ENCODE measurements at regions not wholly inside any gene's neighbourhood (a gene's known extent, or its start where the extent isn't known, plus 50 kb on each side); places are given as distances from the start of the nearest gene placed in this dataset.

GRCh38 chr3:75176937-75177336 lies 487.2 kb upstream of the FRG2C start:
- Histone ChIP-seq H3K14ac (replicated peaks; ENCODE audit: low read depth, low read length) (no peak overlapping the region), H4K20me1 (ENCODE audit: insufficient read depth, low read length) (no peaks in the 10 kb centered on the region), H3K4me2 (ENCODE audit: low read depth, low read length) (no peak overlapping the region), H4K91ac (ENCODE audit: insufficient read depth, low read depth, low read length) (no peak overlapping the region), H2AK9ac (replicated peaks; ENCODE audit: low read depth, low read length, poor library complexity) (no peak overlapping the region), H3K4ac (ENCODE audit: low read depth, low read length) (no peak overlapping the region), H4K5ac (ENCODE audit: low read depth, low read length) (no peak overlapping the region), H4K8ac (ENCODE audit: low read depth in 2 of 2, low read length in 2 of 2) (no peak overlapping the region), H3K4me3 (ENCODE audit: insufficient read depth, low read depth, low read length) (no peak overlapping the region), H3K79me1 (ENCODE audit: low read depth in 1 of 2, low read length in 2 of 2) (no peaks in the 10 kb centered on the region), H3K27me3 (ENCODE audit: control insufficient read depth, insufficient read depth, low read length) (no peaks in the 10 kb centered on the region), H3K9me3 (ENCODE audit: control insufficient read depth, insufficient read depth, low read length) (no peaks in the 10 kb centered on the region), H2BK20ac (ENCODE audit: low read depth, low read length) (no peak overlapping the region), H2BK120ac (ENCODE audit: low read depth, low read length) (no peak overlapping the region), H2AFZ (replicated peaks; ENCODE audit: low read length, poor library complexity) (no peak overlapping the region), H3K27ac (ENCODE audit: insufficient read depth, low read length) (no peak overlapping the region), H3K56ac (ENCODE audit: extremely low read depth, insufficient read depth, low read length) (no peak overlapping the region), H3K9me1 (ENCODE audit: insufficient read depth, low read length) (no peaks in the 10 kb centered on the region), H2AK5ac (ENCODE audit: low read depth, low read length) (no peak overlapping the region), H2BK5ac (ENCODE audit: low read depth, low read length, poor library complexity, severe bottlenecking) (no peak overlapping the region), H3K9ac (ENCODE audit: low read depth, low read length) (no peak overlapping the region), H3K23ac (ENCODE audit: low read depth, low read length) (no peak overlapping the region), H3K18ac (ENCODE audit: low read depth, low read length) (no peak overlapping the region), H3K4me1 (ENCODE audit: control insufficient read depth, insufficient read depth, low read length) (no peaks in the 10 kb centered on the region), H2BK15ac (ENCODE audit: low read depth, low read length) (no peak overlapping the region), H3K36me3 (ENCODE audit: control insufficient read depth, insufficient read depth, low read length) (no peaks in the 10 kb centered on the region)
- dilution Hi-C loops (cut with HindIII; ENCODE audit: low sequenced_read_pairs, unreplicated experiment): no loop called here
- no peak; the same call in 1 of the 2 replicates for ATAC-seq (ENCODE audit: low read depth)
- no TSS peak for BruUV-seq (replicated peaks)
- in situ Hi-C loops (cut with MboI; ENCODE audit: low sequenced_read_pairs): no loop called here
- CTCF ChIA-PET: no interaction called here
- TF ChIP-seq SMC3 (IDR thresholded peaks at IDR 0.05; ENCODE audit: low read depth, low read length): no peak
- no peak for TF ChIP-seq MAFK (IDR thresholded peaks at IDR 0.05; ENCODE audit: low read depth, low read length)
- TF ChIP-seq USF2 (IDR thresholded peaks at IDR 0.05; ENCODE audit: low read depth, low read length): no peak
- no peak for TF ChIP-seq MXI1 (IDR thresholded peaks at IDR 0.05; ENCODE audit: borderline replicate concordance, low read depth, low read length)
- TF ChIP-seq FOS (IDR thresholded peaks at IDR 0.05; ENCODE audit: low read depth, low read length): no peak
- no peak for TF ChIP-seq NFE2L2 (IDR thresholded peaks at IDR 0.05; ENCODE audit: low read depth, low read length)
- TF ChIP-seq CHD1 (IDR thresholded peaks at IDR 0.05; ENCODE audit: low read depth, low read length): no peak
- intact Hi-C loops (cut with micrococcal nuclease): no loop called here
- DNase-seq: no peak
- POLR2A ChIA-PET (ENCODE audit: unreplicated experiment): no interaction called here
- no CpG with 5 or more reads among the region's 3 CpGs for WGBS, 2 experiments (ENCODE audit: extremely low coverage in 2 of 2, insufficient read length in 1 of 2)

Data from IMR-90 (cell line).